A673 (cell line): ENCODE measurements at regions not wholly inside any gene's neighbourhood (a gene's known extent, or its start where the extent isn't known, plus 50 kb on each side); places are given as distances from the start of the nearest gene placed in this dataset.
"Not testable (repeated sequence)": the region's sequence is repeated elsewhere in the genome, so short reads cannot be mapped to it uniquely, and the experiment has no call there.

Source experiments
- BruUV-seq: library from RNA; stranded (reverse); fragments of 400-500 nt; replicated peaks from 2 replicates; lab custom pipeline; 2021; lab: Mats Ljungman, UMichigan
- CTCF ChIA-PET: fragments of 300-600 bp; sonication (Branson Sonifier 250); formaldehyde crosslinking; loops from one replicate; lab custom pipeline; 2022; ENCODE audit warnings: antibody characterized with exemption; lab: Charles Lee
- POLR2A ChIA-PET: fragments of 300-600 bp; sonication (Branson Sonifier 250); formaldehyde crosslinking; loops from one replicate; lab custom pipeline; 2022; ENCODE audit warnings: antibody characterized with exemption; ENCODE audit not compliant: low non-redundant PET; lab: Charles Lee
- DNase-seq: peaks from one replicate; pipeline ENCODE4 v3.0.0-alpha.2; 2015; ENCODE audit warnings: low spot score
- H3K27ac ChIP-seq: fragments of 200-600 bp; sonication (generic); 2 replicates; pipeline ENCODE4 v1.5.1; 2016; ENCODE audit warnings: mixed run types, low read depth, mild to moderate bottlenecking, mixed read lengths, antibody characterized with exemption, low read length; ENCODE audit not compliant: poor library complexity, severe bottlenecking
- H3K27me3 ChIP-seq: fragments of 200-600 bp; sonication (generic); replicated peaks from 2 replicates; pipeline ENCODE4 v1.6.1; 2017; ENCODE audit warnings: mixed run types, low read depth, mild to moderate bottlenecking, mixed read lengths, antibody characterized with exemption, low read length; ENCODE audit not compliant: insufficient read depth, poor library complexity
- H3K36me3 ChIP-seq: fragments of 200-600 bp; sonication (generic); 2 replicates; pipeline ENCODE4 v1.6.1; 2016; ENCODE audit warnings: mixed run types, mild to moderate bottlenecking, mixed read lengths, antibody characterized with exemption, low read length; ENCODE audit not compliant: insufficient read depth, poor library complexity, severe bottlenecking
- H3K4me1 ChIP-seq: fragments of 200-600 bp; sonication (generic); 2 replicates; pipeline ENCODE4 v1.6.1; 2017; ENCODE audit warnings: mixed run types, mild to moderate bottlenecking, mixed read lengths, antibody characterized with exemption, low read length; ENCODE audit not compliant: insufficient read depth, poor library complexity, severe bottlenecking
- H3K4me3 ChIP-seq: fragments of 200-600 bp; sonication (generic); 2 replicates; pipeline ENCODE4 v1.5.1; 2016; ENCODE audit warnings: low read depth, mixed run types, mild to moderate bottlenecking, mixed read lengths, low read length; ENCODE audit not compliant: poor library complexity, severe bottlenecking
- H3K9me3 ChIP-seq: fragments of 200-600 bp; sonication (generic); 2 replicates; pipeline ENCODE4 v1.6.1; 2016; ENCODE audit warnings: mixed run types, low read depth, mild to moderate bottlenecking, mixed read lengths, antibody characterized with exemption, low read length; ENCODE audit not compliant: poor library complexity, severe bottlenecking
- EZH2 ChIP-seq: fragments of 200-600 bp; sonication (generic); IDR thresholded peaks from 2 replicates; pipeline ENCODE4 v1.6.1; 2017; ENCODE audit warnings: borderline replicate concordance, low read depth, mild to moderate bottlenecking, mixed read lengths, antibody characterized with exemption, low read length; ENCODE audit not compliant: poor library complexity, severe bottlenecking
- intact Hi-C: fragments of 100-400 bp; cut with micrococcal nuclease; formaldehyde crosslinking; loops from one replicate; pipeline ENCODE4 v1.10.0; 2022; ENCODE audit not compliant: unreplicated experiment
- TF ChIP-seq, protein P1 (sequence below): fragments of 300-800, 200-600 bp; sonication (generic); conservative IDR thresholded peaks from 2 replicates; pipeline ENCODE4 v1.5.1; 2017; ENCODE audit warnings: low read depth, mild to moderate bottlenecking, antibody characterized with exemption, low read length, moderate library complexity, mixed read lengths

DNA sequence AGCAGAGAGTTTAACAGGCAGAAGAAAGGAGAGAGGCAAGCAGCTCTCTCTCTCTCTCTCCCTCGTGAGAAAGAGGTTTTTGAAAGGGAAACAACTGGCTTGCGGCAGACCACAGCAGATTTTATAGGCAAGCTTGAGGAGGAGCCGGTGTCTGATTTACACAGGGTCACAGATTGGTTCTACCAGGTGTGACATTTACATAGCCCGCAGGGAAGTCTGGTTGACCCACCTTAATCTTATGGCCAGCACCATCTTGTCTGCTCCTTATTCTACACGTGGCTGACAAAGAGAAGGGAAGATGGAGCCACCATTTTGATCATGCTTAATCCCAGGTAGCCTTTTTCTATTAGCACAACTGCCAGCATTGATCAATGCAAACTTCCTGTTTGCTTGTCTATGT, 65.4 kb downstream of the OR2J2 start:
- intact Hi-C loops, result no loop called here
- Histone ChIP-seq H3K36me3 (no peaks in the 10 kb centered on the region), H3K27me3 (peaks cover 13% of the 10 kb centered on the region), H3K4me3 (no peak overlapping the region), H3K27ac (no peak overlapping the region), H3K4me1 (no peaks in the 10 kb centered on the region), H3K9me3 (no peaks in the 10 kb centered on the region)
- ChIA-PET CTCF (no interaction called here), POLR2A (no interaction called here)
- BruUV-seq, result no TSS peak
- TF ChIP-seq, protein P1, sequence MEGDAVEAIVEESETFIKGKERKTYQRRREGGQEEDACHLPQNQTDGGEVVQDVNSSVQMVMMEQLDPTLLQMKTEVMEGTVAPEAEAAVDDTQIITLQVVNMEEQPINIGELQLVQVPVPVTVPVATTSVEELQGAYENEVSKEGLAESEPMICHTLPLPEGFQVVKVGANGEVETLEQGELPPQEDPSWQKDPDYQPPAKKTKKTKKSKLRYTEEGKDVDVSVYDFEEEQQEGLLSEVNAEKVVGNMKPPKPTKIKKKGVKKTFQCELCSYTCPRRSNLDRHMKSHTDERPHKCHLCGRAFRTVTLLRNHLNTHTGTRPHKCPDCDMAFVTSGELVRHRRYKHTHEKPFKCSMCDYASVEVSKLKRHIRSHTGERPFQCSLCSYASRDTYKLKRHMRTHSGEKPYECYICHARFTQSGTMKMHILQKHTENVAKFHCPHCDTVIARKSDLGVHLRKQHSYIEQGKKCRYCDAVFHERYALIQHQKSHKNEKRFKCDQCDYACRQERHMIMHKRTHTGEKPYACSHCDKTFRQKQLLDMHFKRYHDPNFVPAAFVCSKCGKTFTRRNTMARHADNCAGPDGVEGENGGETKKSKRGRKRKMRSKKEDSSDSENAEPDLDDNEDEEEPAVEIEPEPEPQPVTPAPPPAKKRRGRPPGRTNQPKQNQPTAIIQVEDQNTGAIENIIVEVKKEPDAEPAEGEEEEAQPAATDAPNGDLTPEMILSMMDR, result no peak
- no peak for TF ChIP-seq EZH2
- DNase-seq, result no peak

DNA sequence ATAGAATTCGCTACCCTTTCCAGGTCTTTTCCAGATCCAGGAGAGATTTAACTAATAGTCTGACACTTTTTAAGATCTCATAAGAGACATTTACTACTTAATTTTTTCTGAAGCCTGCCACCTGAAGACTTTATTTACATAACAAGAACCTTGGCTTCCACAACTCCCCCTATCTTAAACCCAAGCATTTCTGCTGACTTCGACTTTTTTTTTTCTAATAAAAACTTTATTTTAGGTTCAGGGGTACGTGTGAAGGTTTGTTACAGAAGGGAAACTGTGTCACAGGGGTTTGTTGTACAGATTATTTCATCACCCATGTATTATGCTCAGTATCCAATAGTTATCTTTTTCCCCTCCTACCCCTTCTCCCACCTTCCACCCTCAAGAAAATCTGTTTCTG, 64.9 kb upstream of the OR14J1 start:
- DNase-seq, result no peak
- intact Hi-C loops, result no loop called here
- H3K4me1 ChIP-seq, result no peaks in the 10 kb centered on the region
- TF ChIP-seq, protein P1, result no peak
- TF ChIP-seq EZH2, result no peak
- no peak overlapping the region for H3K4me3 ChIP-seq
- no peaks in the 10 kb centered on the region for H3K9me3 ChIP-seq
- POLR2A ChIA-PET, result no interaction called here
- no peak overlapping the region for H3K27ac ChIP-seq
- no peaks in the 10 kb centered on the region for H3K36me3 ChIP-seq
- no TSS peak for BruUV-seq
- CTCF ChIA-PET, result no interaction called here
- peaks cover 9% of the 10 kb centered on the region for H3K27me3 ChIP-seq

DNA sequence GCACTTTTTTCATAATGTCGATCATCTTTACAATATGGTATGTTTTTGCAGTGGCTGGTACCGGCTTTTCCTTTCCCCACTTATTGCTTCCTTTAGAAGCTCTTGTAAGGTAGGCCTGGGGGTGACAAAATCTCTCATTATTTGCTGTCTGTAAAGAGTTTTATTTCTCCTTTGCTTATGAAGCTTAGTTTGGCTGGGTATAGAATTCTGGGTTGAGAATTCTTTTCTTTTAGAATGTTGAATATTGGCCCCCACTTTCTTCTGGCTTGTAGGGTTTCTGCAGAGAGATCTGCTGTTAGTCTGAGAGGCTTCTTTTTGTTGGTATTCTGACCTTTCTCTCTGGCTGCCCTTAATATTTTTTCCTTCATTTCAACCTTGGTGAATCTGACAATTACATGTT, 58.5 kb upstream of the OR14J1 start:
- H3K4me3 ChIP-seq, H3K36me3 ChIP-seq, DNase-seq, intact Hi-C loops, H3K4me1 ChIP-seq, POLR2A ChIA-PET, H3K27me3 ChIP-seq, CTCF ChIA-PET, H3K27ac ChIP-seq, BruUV-seq: not testable (repeated sequence)
- H3K9me3 ChIP-seq, result peaks cover 17% of the 10 kb centered on the region
